ENCODE measurements at regions not wholly inside any gene's neighbourhood (a gene's known extent, or its start where the extent isn't known, plus 50 kb on each side); places are given as distances from the start of the nearest gene placed in this dataset.
"Not testable (repeated sequence)": the region's sequence is repeated elsewhere in the genome, so short reads cannot be mapped to it uniquely, and the experiment has no call there.

DNA sequence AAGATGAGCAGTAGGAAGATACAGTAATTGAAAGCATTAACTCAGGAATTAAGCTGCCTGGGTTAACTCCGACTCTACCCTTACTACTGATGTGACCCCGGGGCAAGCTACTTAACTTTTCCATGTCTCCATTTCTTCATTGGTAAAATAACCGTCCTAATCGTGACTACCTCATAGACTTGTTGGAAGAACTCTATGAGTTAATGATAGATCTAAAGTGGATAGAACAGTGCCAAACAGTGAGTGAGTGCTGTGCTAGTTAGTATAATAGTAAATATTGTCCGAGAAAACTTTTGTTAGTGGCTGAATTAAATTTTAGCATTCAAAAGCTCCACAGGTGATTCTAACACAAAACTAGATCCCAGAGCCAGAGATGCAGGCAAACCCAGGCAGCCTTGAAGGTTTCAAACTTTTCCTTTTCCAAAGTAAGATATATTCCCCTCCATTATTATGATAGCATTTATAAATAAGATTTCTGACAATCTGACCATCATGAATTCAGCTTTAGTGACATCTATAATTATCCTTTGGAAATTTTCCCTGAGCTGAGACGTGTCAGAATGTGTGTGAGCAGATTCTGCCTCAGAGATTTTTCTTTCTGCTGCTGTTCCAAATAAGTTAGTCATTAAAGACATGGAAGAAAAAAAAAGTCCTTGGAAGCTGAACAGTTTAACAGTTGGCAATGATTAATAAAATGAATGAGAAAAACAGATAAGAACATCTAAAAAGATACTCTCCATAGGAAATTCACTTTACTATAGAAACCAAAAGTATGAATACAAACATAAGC, 369.5 kb downstream of the PRELID2 start:
- no peaks in the 10 kb centered on the region for H4K20me1 ChIP-seq

DNA sequence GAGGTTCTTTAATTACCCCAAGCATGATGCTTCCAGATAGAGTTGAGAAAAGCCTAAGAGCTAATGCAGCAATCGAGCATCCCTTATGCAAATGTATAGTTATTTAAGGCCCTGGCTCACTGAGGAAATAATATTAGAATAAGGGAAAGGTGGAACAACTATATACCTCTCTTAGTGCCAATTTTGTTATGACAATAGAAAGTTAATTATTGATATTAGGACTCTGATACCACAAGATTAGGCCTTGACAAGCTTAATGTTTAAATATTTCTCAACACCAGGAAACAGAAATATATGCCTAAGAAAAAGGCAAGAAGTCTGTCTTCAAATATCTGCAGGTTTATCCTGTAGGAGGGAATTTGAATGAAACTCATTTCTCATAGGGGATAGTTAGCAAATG, 371.0 kb downstream of the PRELID2 start:
- Histone ChIP-seq H3K9ac (no peak overlapping the region), H3K4me3 (no peak overlapping the region), H3K36me3 (no peaks in the 10 kb centered on the region), H3K27ac (no peak overlapping the region), H4K20me1 (no peaks in the 10 kb centered on the region), H3K4me2 (no peak overlapping the region), H3K4me1 (no peaks in the 10 kb centered on the region), H3K27me3 (no peaks in the 10 kb centered on the region), H3K9me3 (replicated peaks in 1 of 11) (no peaks in the 10 kb centered on the region)
- TF ChIP-seq Cebpa-rat (IDR thresholded peaks at IDR 0.05): no peak

More for the DNA sequence above, 369.5 kb downstream of the PRELID2 start:
- no peak overlapping the region for H3K4me3 ChIP-seq
- H3K9me3 ChIP-seq (replicated peaks in 1 of 11): no peaks in the 10 kb centered on the region
- H3K27ac ChIP-seq: no peak overlapping the region
- H3K36me3 ChIP-seq: no peaks in the 10 kb centered on the region
- H3K9ac ChIP-seq: no peak overlapping the region
- no peak for TF ChIP-seq Cebpa-rat (IDR thresholded peaks at IDR 0.05)
- no peak overlapping the region for H3K4me2 ChIP-seq
- no peaks in the 10 kb centered on the region for H3K4me1 ChIP-seq
- H3K27me3 ChIP-seq: no peaks in the 10 kb centered on the region

DNA sequence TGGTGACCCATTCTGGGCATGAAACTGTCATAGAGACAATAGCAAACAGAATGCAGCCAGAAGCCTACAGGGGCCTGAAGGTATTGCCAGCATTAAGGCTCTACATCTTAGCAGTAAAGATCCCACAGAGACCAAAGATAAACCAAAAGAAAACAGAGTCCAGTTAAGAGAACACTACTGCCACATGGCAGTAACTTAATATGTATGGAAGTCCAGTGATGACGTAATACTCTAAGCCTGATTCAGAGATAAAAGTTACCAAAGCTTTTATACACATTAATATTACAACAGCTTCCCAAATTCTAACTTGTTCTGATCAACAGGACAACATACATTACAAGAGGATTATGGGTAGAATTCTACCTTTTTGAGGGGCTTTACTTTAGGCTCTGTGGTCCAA, 371.5 kb downstream of the PRELID2 start:
- no peaks in the 10 kb centered on the region for H3K27me3 ChIP-seq
- no peaks in the 10 kb centered on the region for H3K9me3 ChIP-seq (replicated peaks in 1 of 11)
- 0 out of 22 replicates have a peak, but pooled peaks of 1 of the 11 experiments have one; percentile 13 for TF ChIP-seq Cebpa-rat (IDR thresholded peaks at IDR 0.05)
- no peaks in the 10 kb centered on the region for H3K4me1 ChIP-seq
- H3K27ac ChIP-seq: no peak overlapping the region
- H3K4me3 ChIP-seq: no peak overlapping the region
- H3K4me2 ChIP-seq: no peak overlapping the region
- H3K36me3 ChIP-seq: no peaks in the 10 kb centered on the region
- no peak overlapping the region for H3K9ac ChIP-seq
- H4K20me1 ChIP-seq: no peaks in the 10 kb centered on the region

DNA sequence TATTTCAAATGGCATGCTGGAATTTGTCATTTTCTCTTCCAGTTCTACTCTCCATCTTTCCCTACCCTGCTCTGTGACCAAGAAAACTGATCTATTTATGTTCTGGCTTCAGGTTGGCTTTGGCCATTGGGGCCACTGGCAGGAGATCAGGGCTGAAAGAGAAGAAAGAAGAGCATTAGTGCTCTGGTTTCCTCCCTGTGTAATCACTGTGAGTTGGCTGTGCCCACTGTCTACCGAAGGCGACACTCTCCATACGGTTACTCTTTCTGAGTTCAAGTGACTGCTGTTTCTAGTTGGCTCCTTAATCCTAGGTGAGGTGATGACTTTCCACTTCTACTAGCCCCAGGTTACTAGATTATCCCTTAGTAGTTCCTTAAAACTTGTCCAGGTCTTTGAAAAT, 372.6 kb downstream of the PRELID2 start:
- Histone ChIP-seq H3K4me1 (no peaks in the 10 kb centered on the region), H3K36me3 (no peaks in the 10 kb centered on the region), H4K20me1 (no peaks in the 10 kb centered on the region), H3K4me3 (no peak overlapping the region), H3K9ac (no peak overlapping the region), H3K9me3 (replicated peaks in 1 of 11) (no peaks in the 10 kb centered on the region), H3K4me2 (no peak overlapping the region), H3K27ac (no peak overlapping the region), H3K27me3 (no peaks in the 10 kb centered on the region)
- no peak for TF ChIP-seq Cebpa-rat (IDR thresholded peaks at IDR 0.05)

DNA sequence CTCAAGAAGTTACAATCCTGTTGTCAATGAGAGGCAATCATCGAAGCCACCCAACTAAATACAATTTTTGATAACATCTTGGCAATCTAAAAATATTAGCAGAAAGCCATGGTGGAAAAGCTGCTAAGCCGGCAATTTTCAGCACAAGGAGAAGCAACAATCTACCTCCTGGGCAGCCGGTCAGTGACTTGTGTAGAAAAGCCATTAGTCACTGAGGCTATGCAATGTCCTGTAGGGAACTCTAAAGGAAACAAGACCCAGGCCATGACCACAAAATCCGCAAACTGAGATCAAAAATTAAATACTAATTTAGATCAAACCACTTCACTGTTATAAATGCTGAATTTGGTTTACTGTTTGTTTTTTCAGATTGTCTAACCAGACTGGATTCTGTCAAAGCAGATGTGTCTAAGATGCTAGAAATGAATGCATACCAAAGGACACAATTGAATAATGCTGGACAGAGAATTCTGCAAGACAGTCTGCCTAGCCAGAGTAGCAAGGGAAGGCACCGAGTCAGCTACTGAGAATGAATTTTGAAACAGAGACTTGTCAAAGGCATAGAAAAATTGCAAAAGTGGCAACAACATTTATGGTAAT, 384.8 kb downstream of the PRELID2 start:
- no peaks in the 10 kb centered on the region for H3K9me3 ChIP-seq (replicated peaks in 1 of 11)
- no peaks in the 10 kb centered on the region for H3K36me3 ChIP-seq
- H3K9ac ChIP-seq: no peak overlapping the region
- no peak overlapping the region for H3K4me3 ChIP-seq
- H3K27me3 ChIP-seq: no peaks in the 10 kb centered on the region
- no peaks in the 10 kb centered on the region for H3K4me1 ChIP-seq
- TF ChIP-seq Cebpa-rat (IDR thresholded peaks at IDR 0.05): no peak
- no peak overlapping the region for H3K27ac ChIP-seq
- H4K20me1 ChIP-seq: no peaks in the 10 kb centered on the region
- no peak overlapping the region for H3K4me2 ChIP-seq

DNA sequence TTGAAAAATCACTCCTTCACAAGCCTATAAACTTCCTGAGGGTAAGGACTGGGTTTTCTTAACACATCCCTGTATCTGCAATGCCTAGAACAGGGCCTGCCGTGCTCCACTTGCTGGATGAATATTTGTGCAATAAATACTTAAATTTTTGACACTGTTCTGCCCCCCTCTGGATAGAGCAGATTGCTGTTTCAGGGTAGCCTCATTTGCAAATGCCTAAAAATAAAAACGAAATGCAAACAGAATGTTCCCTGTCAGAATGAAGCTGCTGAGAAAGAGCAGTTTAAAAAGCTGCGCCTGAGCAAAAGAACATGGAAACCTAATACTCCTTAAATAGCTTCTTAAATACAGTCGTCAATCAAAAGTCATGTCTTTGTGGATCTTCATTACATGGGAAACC, 385.3 kb downstream of the PRELID2 start:
- Histone ChIP-seq H3K27ac (no peak overlapping the region), H3K4me1 (no peaks in the 10 kb centered on the region), H3K4me3 (no peak overlapping the region), H3K9ac (no peak overlapping the region), H3K4me2 (no peak overlapping the region), H3K36me3 (no peaks in the 10 kb centered on the region), H4K20me1 (no peaks in the 10 kb centered on the region), H3K9me3 (replicated peaks in 1 of 11) (no peaks in the 10 kb centered on the region), H3K27me3 (no peaks in the 10 kb centered on the region)
- TF ChIP-seq Cebpa-rat (IDR thresholded peaks at IDR 0.05): no peak

DNA sequence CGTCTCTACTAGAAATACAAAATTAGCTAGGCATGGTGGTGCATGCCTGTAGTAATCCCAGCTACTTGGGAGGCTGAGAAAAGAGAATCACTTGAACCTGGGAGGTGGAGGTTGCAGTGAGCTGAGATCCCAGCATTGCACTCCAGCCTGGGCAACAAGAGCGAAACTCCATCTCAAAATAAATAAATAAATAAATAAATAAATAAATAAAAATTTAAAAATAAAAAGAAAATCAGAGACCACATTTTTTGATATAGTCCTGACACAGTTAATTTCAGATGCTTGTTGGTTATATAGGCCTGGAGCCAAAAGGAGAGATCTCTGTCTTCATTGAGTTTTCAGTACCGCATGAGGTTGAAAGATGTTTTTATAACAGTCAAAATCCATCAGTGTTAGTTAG, 388.3 kb downstream of the PRELID2 start:
- H3K9me3 ChIP-seq (replicated peaks in 1 of 11); H3K4me2 ChIP-seq: not testable (repeated sequence)

DNA sequence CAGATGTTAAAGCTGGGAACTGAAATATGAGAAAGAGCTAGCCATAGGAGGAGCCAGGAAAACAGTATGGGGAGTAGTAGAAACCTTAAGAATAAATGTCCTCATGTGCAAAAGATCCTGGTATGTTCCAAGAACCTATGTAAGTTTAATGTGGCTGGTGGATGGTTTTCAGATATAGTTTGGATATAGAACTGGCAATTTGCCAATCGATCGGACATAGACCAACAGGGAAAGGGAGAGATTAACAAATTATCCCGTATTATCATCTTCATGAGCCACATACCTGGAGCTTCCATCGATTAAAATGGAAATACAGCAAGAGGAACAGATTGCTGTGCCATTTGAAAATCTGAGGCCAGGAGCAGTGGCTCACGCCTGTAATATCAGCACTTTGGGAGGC, 388.7 kb downstream of the PRELID2 start:
- no peaks in the 10 kb centered on the region for H4K20me1 ChIP-seq
- no peak overlapping the region for H3K4me2 ChIP-seq
- no peaks in the 10 kb centered on the region for H3K27me3 ChIP-seq
- H3K4me3 ChIP-seq: no peak overlapping the region
- no peak overlapping the region for H3K9ac ChIP-seq
- no peaks in the 10 kb centered on the region for H3K9me3 ChIP-seq (replicated peaks in 1 of 11)
- no peaks in the 10 kb centered on the region for H3K36me3 ChIP-seq
- H3K4me1 ChIP-seq: no peaks in the 10 kb centered on the region
- H3K27ac ChIP-seq: no peak overlapping the region
- TF ChIP-seq Cebpa-rat (IDR thresholded peaks at IDR 0.05): no peak

More for the DNA sequence above, 388.3 kb downstream of the PRELID2 start:
- not testable (repeated sequence) for H3K4me3 ChIP-seq, H3K9ac ChIP-seq, H3K4me1 ChIP-seq, H3K27ac ChIP-seq, H3K27me3 ChIP-seq, H3K36me3 ChIP-seq, H4K20me1 ChIP-seq

DNA sequence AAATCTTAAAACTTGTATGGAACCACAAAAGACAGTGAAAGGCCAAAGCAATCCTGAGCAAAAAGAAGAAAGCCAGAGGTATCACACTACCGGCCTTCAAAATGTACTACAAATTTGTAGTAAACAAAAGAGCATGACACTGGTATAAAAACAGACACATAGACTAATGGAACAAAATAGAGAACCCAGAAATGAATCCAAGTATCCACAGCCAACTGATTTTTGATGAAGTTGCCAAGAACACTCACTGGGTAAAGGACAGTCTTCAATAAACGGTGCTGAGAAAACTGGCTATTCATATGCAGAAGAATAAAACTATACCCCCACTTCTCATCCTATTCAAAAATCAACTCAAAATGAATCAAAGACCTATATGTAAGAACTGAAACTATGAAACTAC, 390.1 kb downstream of the PRELID2 start:
- H4K20me1 ChIP-seq: no peaks in the 10 kb centered on the region
- H3K4me2 ChIP-seq: no peak overlapping the region
- TF ChIP-seq Cebpa-rat (IDR thresholded peaks at IDR 0.05): no peak
- H3K36me3 ChIP-seq: no peaks in the 10 kb centered on the region
- no peak overlapping the region for H3K4me3 ChIP-seq
- H3K27ac ChIP-seq: no peak overlapping the region
- H3K9ac ChIP-seq: no peak overlapping the region
- H3K4me1 ChIP-seq: no peaks in the 10 kb centered on the region
- no peaks in the 10 kb centered on the region for H3K9me3 ChIP-seq (replicated peaks in 1 of 11)
- no peaks in the 10 kb centered on the region for H3K27me3 ChIP-seq

DNA sequence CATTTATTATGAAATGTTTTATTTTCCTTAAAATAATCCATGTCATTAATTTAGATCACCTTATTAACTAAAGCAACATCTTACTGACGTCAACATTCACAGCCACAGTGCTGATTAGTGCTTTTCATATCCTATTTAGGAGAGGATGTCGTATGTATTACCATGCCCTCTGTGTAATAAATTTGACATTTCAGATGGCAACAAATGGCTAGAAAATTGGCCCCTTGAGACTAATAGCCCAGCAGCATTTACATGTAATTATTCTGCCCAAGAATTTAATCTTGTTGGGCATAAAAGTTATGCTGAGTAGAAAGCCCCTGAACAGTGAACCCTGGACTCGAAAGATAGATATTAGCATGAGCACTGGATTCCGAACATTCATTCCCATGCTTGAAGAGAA, 391.2 kb downstream of the PRELID2 start:
- Histone ChIP-seq H3K9ac (no peak overlapping the region), H3K27me3 (no peaks in the 10 kb centered on the region), H3K36me3 (no peaks in the 10 kb centered on the region), H4K20me1 (no peaks in the 10 kb centered on the region), H3K4me1 (no peaks in the 10 kb centered on the region), H3K9me3 (replicated peaks in 1 of 11) (no peaks in the 10 kb centered on the region), H3K27ac (no peak overlapping the region), H3K4me3 (no peak overlapping the region), H3K4me2 (no peak overlapping the region)
- no peak for TF ChIP-seq Cebpa-rat (IDR thresholded peaks at IDR 0.05)

Data from BLaER1 treated with 17β-estradiol and CSF1 and Interleukin-3, amounts not matched to agents 10 nM and 100 nM (cell line).